ENCODE measurements at regions not wholly inside any gene's neighbourhood (a gene's known extent, or its start where the extent isn't known, plus 50 kb on each side); places are given as distances from the start of the nearest gene placed in this dataset.
A peak's percentile ranks its signal among the peaks of the same experiment; 100 is the strongest.

DNA sequence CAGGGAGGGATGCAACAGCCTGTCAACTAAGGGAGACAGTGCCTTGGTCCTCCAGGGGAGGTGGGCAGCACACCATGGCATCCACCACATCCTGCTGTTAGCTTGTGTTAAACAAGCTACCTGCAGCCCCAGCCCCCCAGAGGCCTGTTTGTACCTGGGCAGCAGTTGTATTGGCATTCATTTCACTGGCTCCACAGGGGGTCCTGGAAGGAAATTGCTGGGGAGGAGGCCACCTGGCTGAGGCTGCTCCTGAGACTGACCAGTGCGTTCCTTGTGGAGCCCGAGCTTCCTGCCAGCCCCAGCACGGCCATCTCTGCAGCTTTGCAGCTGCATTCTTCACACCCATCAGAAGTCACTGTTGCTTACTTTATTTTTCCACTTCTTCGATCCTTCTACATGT, 479.9 kb downstream of the INSC start:
- intact Hi-C loops (cut with DNase I), result no loop called here
- no peak for DNase-seq
- Histone ChIP-seq H3K27ac (no peak overlapping the region), H3K36me3 (replicated peaks in 1 of 2) (no peaks in the 10 kb centered on the region), H3K27me3 (no peaks in the 10 kb centered on the region), H3K4me3 (no peak overlapping the region), H3K9me3 (replicated peaks in 1 of 3) (no peaks in the 10 kb centered on the region), H3K4me1 (replicated peaks in 1 of 2) (no peaks in the 10 kb centered on the region)
- WGBS, 4 donors, result 88 to 96% (median 92%) methylated on average over 3 to 4 of the region's 4 CpGs
- TF ChIP-seq, protein P1, sequence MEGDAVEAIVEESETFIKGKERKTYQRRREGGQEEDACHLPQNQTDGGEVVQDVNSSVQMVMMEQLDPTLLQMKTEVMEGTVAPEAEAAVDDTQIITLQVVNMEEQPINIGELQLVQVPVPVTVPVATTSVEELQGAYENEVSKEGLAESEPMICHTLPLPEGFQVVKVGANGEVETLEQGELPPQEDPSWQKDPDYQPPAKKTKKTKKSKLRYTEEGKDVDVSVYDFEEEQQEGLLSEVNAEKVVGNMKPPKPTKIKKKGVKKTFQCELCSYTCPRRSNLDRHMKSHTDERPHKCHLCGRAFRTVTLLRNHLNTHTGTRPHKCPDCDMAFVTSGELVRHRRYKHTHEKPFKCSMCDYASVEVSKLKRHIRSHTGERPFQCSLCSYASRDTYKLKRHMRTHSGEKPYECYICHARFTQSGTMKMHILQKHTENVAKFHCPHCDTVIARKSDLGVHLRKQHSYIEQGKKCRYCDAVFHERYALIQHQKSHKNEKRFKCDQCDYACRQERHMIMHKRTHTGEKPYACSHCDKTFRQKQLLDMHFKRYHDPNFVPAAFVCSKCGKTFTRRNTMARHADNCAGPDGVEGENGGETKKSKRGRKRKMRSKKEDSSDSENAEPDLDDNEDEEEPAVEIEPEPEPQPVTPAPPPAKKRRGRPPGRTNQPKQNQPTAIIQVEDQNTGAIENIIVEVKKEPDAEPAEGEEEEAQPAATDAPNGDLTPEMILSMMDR (IDR thresholded peaks at IDR 0.05), result no peak
- TF ChIP-seq POLR2A (IDR thresholded peaks at IDR 0.05), result no peak

DNA sequence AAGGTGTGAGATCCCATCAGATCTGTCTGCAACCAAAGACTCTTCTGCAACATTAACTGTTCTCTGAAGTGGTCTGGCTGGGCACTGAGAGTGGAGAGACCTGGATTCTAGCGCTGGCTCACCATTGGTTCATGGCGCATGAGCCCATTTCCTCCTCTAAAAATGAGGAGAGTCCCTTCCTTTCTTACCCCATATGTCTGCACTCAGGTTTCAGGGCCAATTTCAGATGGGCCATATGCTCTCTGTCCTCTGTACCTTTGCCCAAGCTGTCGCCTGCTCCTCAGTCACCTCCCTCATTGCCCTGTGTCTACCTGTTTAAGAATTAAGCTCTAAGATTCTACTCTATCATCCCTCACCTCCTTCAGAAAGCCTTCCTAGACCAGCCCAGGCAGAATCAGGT, 484.7 kb downstream of the INSC start:
- Histone ChIP-seq H3K9me3 (replicated peaks in 1 of 3) (no peaks in the 10 kb centered on the region), H3K36me3 (replicated peaks in 1 of 2) (no peaks in the 10 kb centered on the region), H3K4me3 (no peak overlapping the region), H3K27me3 (no peaks in the 10 kb centered on the region), H3K4me1 (replicated peaks in 1 of 2) (peaks cover 0 to 9% of the 10 kb centered on the region in 2 donors), H3K27ac (no peak overlapping the region)
- no peak for DNase-seq
- intact Hi-C loops (cut with DNase I), result no loop called here
- no peak for TF ChIP-seq POLR2A (IDR thresholded peaks at IDR 0.05)
- TF ChIP-seq, protein P1 (IDR thresholded peaks at IDR 0.05), result no peak
- 86 to 100% (median 96%) methylated on average over 2 to 3 of the region's 3 CpGs for WGBS, 4 donors

DNA sequence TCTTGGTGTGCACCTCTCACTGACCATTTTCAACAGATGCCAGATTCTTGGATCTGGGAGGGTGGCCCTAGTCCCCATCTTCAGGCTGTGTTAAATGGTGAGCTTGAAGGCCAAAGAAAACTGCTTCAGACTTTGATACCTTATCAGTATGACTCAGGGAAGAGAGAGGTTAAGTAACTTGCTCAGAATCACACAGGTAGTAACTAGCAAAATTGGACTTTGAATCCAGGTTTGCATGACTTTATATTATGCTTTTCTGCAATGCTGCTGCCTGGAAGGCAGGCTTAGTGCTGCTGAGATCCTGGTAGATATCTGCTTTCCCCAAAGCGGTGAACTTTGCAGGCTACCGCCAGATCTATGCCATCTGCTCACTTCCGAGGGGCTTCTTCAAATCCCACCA, 487.3 kb downstream of the INSC start:
- 84 to 93% (median 88%) methylated on average over 3 of the region's 3 CpGs for WGBS, 4 donors
- H3K9me3 ChIP-seq (replicated peaks in 1 of 3), result no peaks in the 10 kb centered on the region
- intact Hi-C loops (cut with DNase I), result no loop called here
- no peaks in the 10 kb centered on the region for H3K27me3 ChIP-seq
- TF ChIP-seq, protein P1 (IDR thresholded peaks at IDR 0.05), result no peak
- no peak for TF ChIP-seq POLR2A (IDR thresholded peaks at IDR 0.05)
- no peak overlapping the region for H3K4me3 ChIP-seq
- no peaks in the 10 kb centered on the region for H3K36me3 ChIP-seq (replicated peaks in 1 of 2)
- DNase-seq, result no peak
- no peak overlapping the region for H3K27ac ChIP-seq
- peaks cover 0 to 9% of the 10 kb centered on the region in 2 donors for H3K4me1 ChIP-seq (replicated peaks in 1 of 2)

DNA sequence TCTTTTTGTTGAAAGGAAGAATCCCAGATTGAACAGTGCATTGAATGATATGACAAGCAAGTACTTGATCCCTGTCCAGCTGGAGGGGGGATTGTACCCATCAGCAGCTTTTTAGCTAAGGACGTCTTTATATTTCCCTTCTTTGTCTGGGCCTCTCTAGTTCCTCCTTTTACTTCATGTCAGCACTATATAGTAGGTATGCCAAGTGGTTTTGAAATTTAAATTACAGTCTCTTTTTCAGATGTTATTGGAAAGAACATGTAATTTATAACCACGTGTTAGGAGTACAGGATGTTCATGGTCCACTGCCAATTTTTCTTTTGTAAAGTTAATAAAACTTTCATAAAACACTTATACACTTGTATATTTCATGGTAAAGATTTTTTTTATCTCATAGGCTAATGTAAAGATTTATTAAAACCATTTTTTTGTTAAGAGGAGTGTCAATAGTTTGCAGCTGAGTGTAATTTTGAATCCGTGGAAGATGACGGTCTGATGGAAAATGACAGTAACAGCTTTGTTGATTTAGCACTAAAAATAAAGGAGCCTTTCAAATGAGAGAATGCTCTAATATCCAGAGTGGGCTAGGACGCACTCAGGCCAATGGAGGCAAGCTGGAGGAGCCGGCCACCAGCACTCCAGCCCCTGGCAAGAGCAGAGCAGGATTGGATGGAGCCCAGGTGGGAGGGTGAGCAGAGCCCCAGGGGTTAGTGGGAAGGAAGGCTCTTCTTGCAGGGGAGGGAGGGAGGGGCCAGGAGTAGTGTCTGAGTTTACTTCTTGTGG, 488.3 kb downstream of the INSC start:
- Histone ChIP-seq H3K9me3 (replicated peaks in 1 of 3) (no peaks in the 10 kb centered on the region), H3K27me3 (no peaks in the 10 kb centered on the region), H3K27ac (no peak overlapping the region), H3K36me3 (replicated peaks in 1 of 2) (no peaks in the 10 kb centered on the region), H3K4me3 (no peak overlapping the region), H3K4me1 (replicated peaks in 1 of 2) (peaks cover 0 to 9% of the 10 kb centered on the region in 2 donors)
- intact Hi-C loops (cut with DNase I), result no loop called here
- DNase-seq, result peak in 1 of 7 donors; percentile 17
- TF ChIP-seq POLR2A (IDR thresholded peaks at IDR 0.05), result no peak
- TF ChIP-seq, protein P1 (IDR thresholded peaks at IDR 0.05), result no peak
- WGBS, 4 donors, result 47 to 56% (median 53%) methylated on average over 6 of the region's 6 CpGs
